Neural cell (in vitro differentiated cells): ENCODE measurements at regions not wholly inside any gene's neighbourhood (a gene's known extent, or its start where the extent isn't known, plus 50 kb on each side); places are given as distances from the start of the nearest gene placed in this dataset.

Experiments
- H2AFZ ChIP-seq: fragments of 200-600, 300-800 bp; sonication (generic), shearing (Covaris generic); 2 replicates; pipeline ENCODE4 v1.6.0; 2014; ENCODE audit warnings: low read depth, mild to moderate bottlenecking, antibody characterized with exemption, low read length, moderate library complexity
- H3F3A ChIP-seq: fragments of 200-600 bp; shearing (Covaris generic); 2 replicates; pipeline ENCODE4 v1.6.1; 2016; ENCODE audit warnings: mild to moderate bottlenecking, moderate library complexity, mixed read lengths, antibody characterized with exemption, low read length; ENCODE audit not compliant: insufficient read depth, poor library complexity, severe bottlenecking
- H3K27ac ChIP-seq: fragments of 200-600, 300-800 bp; sonication (generic), shearing (Covaris generic); 2 replicates; pipeline ENCODE4 v1.5.1; 2014; ENCODE audit warnings: mild to moderate bottlenecking, low read length, moderate library complexity
- H3K27me3 ChIP-seq: fragments of 300-800, 200-600 bp; sonication (generic), shearing (Covaris generic); 2 replicates; pipeline ENCODE4 v1.6.0; 2014; ENCODE audit warnings: mild to moderate bottlenecking, low read depth, low read length, moderate library complexity; ENCODE audit not compliant: insufficient read depth
- H3K36me3 ChIP-seq: fragments of 300-800, 200-600 bp; sonication (generic), shearing (Covaris generic); 2 replicates; pipeline ENCODE4 v1.5.1; 2014; ENCODE audit warnings: mild to moderate bottlenecking, antibody characterized with exemption, low read length, moderate library complexity; ENCODE audit not compliant: insufficient read depth
- H3K4me2 ChIP-seq: fragments of 300-800, 200-600 bp; sonication (generic), shearing (Covaris generic); 2 replicates; pipeline ENCODE4 v1.6.0; 2014; ENCODE audit warnings: mild to moderate bottlenecking, low read length
- H3K4me3 ChIP-seq: fragments of 300-800, 200-600 bp; sonication (generic), shearing (Covaris generic); 2 replicates; pipeline ENCODE4 v1.5.1; 2014; ENCODE audit warnings: mild to moderate bottlenecking, low read length, moderate library complexity
- H3K79me2 ChIP-seq: fragments of 200-600 bp; shearing (Covaris generic); replicated peaks from 2 replicates; pipeline ENCODE4 v1.6.0; 2014; ENCODE audit warnings: mild to moderate bottlenecking, low read length, moderate library complexity; ENCODE audit not compliant: insufficient read depth
- H3K9ac ChIP-seq: fragments of 300-800, 200-600 bp; sonication (generic), shearing (Covaris generic); 2 replicates; pipeline ENCODE4 v1.6.1; 2016; ENCODE audit warnings: mild to moderate bottlenecking, low read length, mixed read lengths
- H3K9me2 ChIP-seq: fragments of 200-600 bp; shearing (Covaris generic); 2 replicates; pipeline ENCODE4 v1.6.1; 2016; ENCODE audit warnings: mild to moderate bottlenecking, low read length, mixed read lengths; ENCODE audit not compliant: insufficient read depth
- H3K9me3 ChIP-seq: fragments of 200-600, 300-800 bp; sonication (generic), shearing (Covaris generic); 2 replicates; pipeline ENCODE4 v1.6.1; 2016; ENCODE audit warnings: mild to moderate bottlenecking, mixed run types, low read length, moderate library complexity, mixed read lengths
- H4K20me1 ChIP-seq: fragments of 200-600 bp; shearing (Covaris generic); 2 replicates; pipeline ENCODE4 v1.6.1; 2016; ENCODE audit warnings: mild to moderate bottlenecking, mixed run types; ENCODE audit not compliant: insufficient read depth
- EP300 ChIP-seq: fragments of 450-650 bp; conservative IDR thresholded peaks from 2 replicates; pipeline ENCODE4 v1.6.1; 2014; ENCODE audit warnings: antibody characterized with exemption, mild to moderate bottlenecking, moderate library complexity; ENCODE audit not compliant: poor library complexity, severe bottlenecking
- POLR2AphosphoS5 ChIP-seq: IDR thresholded peaks from 2 replicates; pipeline ENCODE4 v1.6.1; 2012
- RAD21 ChIP-seq: fragments of 450-650 bp; conservative IDR thresholded peaks from 2 replicates; pipeline ENCODE4 v1.6.1; 2014; ENCODE audit warnings: antibody characterized with exemption, mild to moderate bottlenecking, moderate library complexity
- SMC3 ChIP-seq: fragments of 450-650 bp; conservative IDR thresholded peaks from 2 replicates; pipeline ENCODE4 v1.6.1; 2014; ENCODE audit warnings: antibody characterized with exemption, mild to moderate bottlenecking, moderate library complexity; ENCODE audit not compliant: poor library complexity
- TAF1 ChIP-seq: IDR thresholded peaks from 2 replicates; pipeline ENCODE4 v1.6.1; 2012; ENCODE audit warnings: low read depth
- TF ChIP-seq, protein P1 (sequence below): IDR thresholded peaks from 2 replicates; pipeline ENCODE4 v1.6.1; 2012; ENCODE audit warnings: borderline replicate concordance
- TF ChIP-seq, protein P2 (sequence below): fragments of 450-650 bp; IDR thresholded peaks from 2 replicates; pipeline ENCODE4 v1.5.1; 2014; ENCODE audit warnings: antibody characterized with exemption, mild to moderate bottlenecking, moderate library complexity; ENCODE audit not compliant: poor library complexity, severe bottlenecking

DNA sequence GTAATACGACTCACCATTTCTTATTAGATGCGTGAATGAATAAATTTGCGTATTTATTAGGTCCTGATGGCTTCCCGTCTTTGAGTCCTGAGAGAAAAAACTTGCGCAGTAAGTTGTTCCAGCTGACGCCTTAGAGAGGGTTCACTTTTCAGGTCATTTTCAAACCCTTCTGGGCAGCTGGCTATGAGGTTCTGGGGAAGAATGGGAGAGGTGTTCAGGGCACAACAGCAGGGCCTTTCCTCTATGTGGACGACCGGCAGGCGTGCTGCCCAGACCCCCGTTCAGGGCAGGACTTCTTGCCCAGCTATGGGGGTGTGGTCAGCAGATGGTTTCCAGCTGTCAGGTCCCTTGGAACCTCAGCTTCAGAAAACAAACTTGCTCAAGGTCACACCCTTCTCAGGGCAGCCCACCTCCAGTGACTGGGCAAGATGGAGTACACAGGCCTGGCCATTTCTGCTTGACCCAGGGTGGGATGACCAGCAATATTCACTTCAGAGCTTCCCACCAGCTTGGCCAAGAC, 61.1 kb upstream of the TNP1 start:
- no peak overlapping the region for H2AFZ ChIP-seq
- TF ChIP-seq RAD21 (no peak), EP300 (no peak), POLR2AphosphoS5 (no peak), SMC3 (no peak), TAF1 (no peak)
- TF ChIP-seq, protein P1, sequence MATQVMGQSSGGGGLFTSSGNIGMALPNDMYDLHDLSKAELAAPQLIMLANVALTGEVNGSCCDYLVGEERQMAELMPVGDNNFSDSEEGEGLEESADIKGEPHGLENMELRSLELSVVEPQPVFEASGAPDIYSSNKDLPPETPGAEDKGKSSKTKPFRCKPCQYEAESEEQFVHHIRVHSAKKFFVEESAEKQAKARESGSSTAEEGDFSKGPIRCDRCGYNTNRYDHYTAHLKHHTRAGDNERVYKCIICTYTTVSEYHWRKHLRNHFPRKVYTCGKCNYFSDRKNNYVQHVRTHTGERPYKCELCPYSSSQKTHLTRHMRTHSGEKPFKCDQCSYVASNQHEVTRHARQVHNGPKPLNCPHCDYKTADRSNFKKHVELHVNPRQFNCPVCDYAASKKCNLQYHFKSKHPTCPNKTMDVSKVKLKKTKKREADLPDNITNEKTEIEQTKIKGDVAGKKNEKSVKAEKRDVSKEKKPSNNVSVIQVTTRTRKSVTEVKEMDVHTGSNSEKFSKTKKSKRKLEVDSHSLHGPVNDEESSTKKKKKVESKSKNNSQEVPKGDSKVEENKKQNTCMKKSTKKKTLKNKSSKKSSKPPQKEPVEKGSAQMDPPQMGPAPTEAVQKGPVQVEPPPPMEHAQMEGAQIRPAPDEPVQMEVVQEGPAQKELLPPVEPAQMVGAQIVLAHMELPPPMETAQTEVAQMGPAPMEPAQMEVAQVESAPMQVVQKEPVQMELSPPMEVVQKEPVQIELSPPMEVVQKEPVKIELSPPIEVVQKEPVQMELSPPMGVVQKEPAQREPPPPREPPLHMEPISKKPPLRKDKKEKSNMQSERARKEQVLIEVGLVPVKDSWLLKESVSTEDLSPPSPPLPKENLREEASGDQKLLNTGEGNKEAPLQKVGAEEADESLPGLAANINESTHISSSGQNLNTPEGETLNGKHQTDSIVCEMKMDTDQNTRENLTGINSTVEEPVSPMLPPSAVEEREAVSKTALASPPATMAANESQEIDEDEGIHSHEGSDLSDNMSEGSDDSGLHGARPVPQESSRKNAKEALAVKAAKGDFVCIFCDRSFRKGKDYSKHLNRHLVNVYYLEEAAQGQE, result no peak
- TF ChIP-seq, protein P2, sequence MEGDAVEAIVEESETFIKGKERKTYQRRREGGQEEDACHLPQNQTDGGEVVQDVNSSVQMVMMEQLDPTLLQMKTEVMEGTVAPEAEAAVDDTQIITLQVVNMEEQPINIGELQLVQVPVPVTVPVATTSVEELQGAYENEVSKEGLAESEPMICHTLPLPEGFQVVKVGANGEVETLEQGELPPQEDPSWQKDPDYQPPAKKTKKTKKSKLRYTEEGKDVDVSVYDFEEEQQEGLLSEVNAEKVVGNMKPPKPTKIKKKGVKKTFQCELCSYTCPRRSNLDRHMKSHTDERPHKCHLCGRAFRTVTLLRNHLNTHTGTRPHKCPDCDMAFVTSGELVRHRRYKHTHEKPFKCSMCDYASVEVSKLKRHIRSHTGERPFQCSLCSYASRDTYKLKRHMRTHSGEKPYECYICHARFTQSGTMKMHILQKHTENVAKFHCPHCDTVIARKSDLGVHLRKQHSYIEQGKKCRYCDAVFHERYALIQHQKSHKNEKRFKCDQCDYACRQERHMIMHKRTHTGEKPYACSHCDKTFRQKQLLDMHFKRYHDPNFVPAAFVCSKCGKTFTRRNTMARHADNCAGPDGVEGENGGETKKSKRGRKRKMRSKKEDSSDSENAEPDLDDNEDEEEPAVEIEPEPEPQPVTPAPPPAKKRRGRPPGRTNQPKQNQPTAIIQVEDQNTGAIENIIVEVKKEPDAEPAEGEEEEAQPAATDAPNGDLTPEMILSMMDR, result no peak
- no peaks in the 10 kb centered on the region for H3K9me2 ChIP-seq
- H3K27ac ChIP-seq, result no peak overlapping the region
- no peaks in the 10 kb centered on the region for H4K20me1 ChIP-seq
- H3K4me3 ChIP-seq, result no peak overlapping the region
- no peaks in the 10 kb centered on the region for H3K36me3 ChIP-seq
- no peaks in the 10 kb centered on the region for H3F3A ChIP-seq
- no peaks in the 10 kb centered on the region for H3K9me3 ChIP-seq
- H3K4me2 ChIP-seq, result no peak overlapping the region
- no peaks in the 10 kb centered on the region for H3K27me3 ChIP-seq
- no peak overlapping the region for H3K9ac ChIP-seq
- no peaks in the 10 kb centered on the region for H3K79me2 ChIP-seq

DNA sequence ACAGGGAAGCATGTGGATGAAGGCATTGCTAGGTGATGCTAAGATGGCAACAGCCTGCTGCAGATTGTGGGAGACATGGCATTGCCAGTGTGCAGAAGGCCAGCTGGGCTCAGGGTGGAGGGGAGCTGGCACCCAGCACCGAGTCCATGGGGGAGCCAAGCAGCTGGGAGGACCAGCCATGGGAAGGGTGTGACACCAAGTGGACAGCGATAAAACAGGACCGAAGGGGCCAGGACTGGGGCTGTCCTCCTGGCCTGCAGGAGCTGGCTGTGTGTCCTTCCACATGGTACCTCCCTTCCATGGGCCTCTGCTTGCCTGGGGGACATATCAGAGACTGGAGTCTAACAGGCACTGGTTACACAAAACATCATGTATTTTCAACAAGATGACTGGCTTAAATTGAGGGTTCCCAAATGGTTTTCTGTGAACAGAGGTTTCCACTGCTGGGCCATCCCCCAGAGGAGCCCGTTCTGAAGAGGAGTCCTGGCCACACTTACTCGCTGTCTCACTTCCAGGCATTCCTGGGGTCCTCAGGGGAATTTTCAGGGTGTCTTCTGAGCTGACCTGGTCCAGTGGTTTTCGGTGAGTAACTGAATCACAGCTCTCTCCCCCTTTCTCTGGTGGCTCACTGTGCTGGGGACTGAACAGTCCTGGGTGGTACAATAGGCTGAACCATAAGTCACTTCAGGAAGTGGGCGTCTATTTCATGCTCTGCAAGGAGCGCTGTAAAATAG, 60.4 kb upstream of the TNP1 start:
- no peak for TF ChIP-seq TAF1
- TF ChIP-seq, protein P2, result no peak
- no peak for TF ChIP-seq POLR2AphosphoS5
- no peak overlapping the region for H3K4me2 ChIP-seq
- no peaks in the 10 kb centered on the region for H3K9me2 ChIP-seq
- H3K4me3 ChIP-seq, result no peak overlapping the region
- no peaks in the 10 kb centered on the region for H3K9me3 ChIP-seq
- H4K20me1 ChIP-seq, result no peaks in the 10 kb centered on the region
- H3K9ac ChIP-seq, result no peak overlapping the region
- H3F3A ChIP-seq, result no peaks in the 10 kb centered on the region
- no peaks in the 10 kb centered on the region for H3K79me2 ChIP-seq
- H3K36me3 ChIP-seq, result no peaks in the 10 kb centered on the region
- H3K27me3 ChIP-seq, result no peaks in the 10 kb centered on the region
- no peak overlapping the region for H2AFZ ChIP-seq
- H3K27ac ChIP-seq, result no peak overlapping the region
